ENCODE measurements at regions not wholly inside any gene's neighbourhood (a gene's known extent, or its start where the extent isn't known, plus 50 kb on each side); places are given as distances from the start of the nearest gene placed in this dataset.
A peak's percentile ranks its signal among the peaks of the same experiment; 100 is the strongest.

DNA sequence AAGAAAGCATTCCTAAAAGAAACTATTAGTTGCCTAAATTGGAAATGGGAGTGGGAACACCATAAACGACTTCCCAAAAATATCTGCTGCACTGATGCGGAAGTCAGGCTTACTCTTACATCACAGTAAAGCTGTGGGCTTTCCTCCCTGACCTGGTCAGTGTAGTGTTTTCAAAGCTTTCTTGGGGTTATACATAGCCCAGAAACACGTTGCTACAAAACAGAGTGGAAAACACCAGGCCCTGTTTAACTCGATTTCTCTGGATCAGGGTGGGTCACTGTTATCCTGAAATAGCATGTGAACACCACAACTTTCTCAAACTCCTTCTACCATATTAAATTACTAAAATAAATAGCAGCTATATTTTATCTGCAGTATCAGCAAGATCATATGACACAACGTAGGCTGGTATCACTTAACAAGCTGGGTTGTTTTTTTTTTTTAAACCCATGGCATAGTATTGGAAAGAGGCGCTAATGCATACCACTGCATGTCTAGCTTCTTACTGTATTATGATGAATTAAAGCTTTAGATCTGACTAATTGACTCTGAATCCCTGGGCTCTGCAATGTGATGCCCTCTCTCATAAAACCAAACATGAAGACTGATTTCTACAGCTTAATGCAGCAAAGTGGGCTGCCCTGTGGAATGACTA is 184.6 kb downstream of the TGFB2 start:
- TF ChIP-seq ZFP36 (IDR thresholded peaks at IDR 0.05; ENCODE audit: borderline replicate concordance, partially characterized antibody) (no peak), MAFK (IDR thresholded peaks at IDR 0.05; ENCODE audit: partially characterized antibody) (peak; percentile 37), NFE2L2 (conservative IDR thresholded peaks at IDR 0.05; ENCODE audit: low read length) (no peak)
- TF ChIP-seq, protein P1, sequence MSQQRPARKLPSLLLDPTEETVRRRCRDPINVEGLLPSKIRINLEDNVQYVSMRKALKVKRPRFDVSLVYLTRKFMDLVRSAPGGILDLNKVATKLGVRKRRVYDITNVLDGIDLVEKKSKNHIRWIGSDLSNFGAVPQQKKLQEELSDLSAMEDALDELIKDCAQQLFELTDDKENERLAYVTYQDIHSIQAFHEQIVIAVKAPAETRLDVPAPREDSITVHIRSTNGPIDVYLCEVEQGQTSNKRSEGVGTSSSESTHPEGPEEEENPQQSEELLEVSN (IDR thresholded peaks at IDR 0.05; ENCODE audit: borderline replicate concordance, low read depth) = no peak
- TF ChIP-seq, protein P2, sequence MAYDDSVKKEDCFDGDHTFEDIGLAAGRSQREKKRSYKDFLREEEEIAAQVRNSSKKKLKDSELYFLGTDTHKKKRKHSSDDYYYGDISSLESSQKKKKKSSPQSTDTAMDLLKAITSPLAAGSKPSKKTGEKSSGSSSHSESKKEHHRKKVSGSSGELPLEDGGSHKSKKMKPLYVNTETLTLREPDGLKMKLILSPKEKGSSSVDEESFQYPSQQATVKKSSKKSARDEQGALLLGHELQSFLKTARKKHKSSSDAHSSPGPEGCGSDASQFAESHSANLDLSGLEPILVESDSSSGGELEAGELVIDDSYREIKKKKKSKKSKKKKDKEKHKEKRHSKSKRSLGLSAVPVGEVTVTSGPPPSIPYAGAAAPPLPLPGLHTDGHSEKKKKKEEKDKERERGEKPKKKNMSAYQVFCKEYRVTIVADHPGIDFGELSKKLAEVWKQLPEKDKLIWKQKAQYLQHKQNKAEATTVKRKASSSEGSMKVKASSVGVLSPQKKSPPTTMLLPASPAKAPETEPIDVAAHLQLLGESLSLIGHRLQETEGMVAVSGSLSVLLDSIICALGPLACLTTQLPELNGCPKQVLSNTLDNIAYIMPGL (CRISPR knock-in tag; IDR thresholded peaks at IDR 0.05; ENCODE audit: borderline replicate concordance) = no peak
- TF ChIP-seq, protein P3, sequence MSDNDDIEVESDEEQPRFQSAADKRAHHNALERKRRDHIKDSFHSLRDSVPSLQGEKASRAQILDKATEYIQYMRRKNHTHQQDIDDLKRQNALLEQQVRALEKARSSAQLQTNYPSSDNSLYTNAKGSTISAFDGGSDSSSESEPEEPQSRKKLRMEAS (IDR thresholded peaks at IDR 0.05) = no peak
- ATAC-seq = peak in 1 of 2 experiments; percentile 56; a peak in 3 of 6 replicates
- H3K4me3 ChIP-seq = no peak overlapping the region
- H3K9me3 ChIP-seq = no peaks in the 10 kb centered on the region
- CTCF ChIA-PET = interaction anchor here (1.3 kb wide), 1 partner anchor 12 kb away, joined by 5 read pairs; no protein-coding TSS in a partner anchor
- 73% methylated on average over 6 of the region's 6 CpGs for WGBS (ENCODE audit: missing lambda C conversion rate)
- peaks cover 28% of the 10 kb centered on the region for H3K4me1 ChIP-seq
- H3K4me2 ChIP-seq = no peak overlapping the region
- H3K27ac ChIP-seq = peak overlapping the region in 1 of 2 experiments; percentile 46; a peak in 3 of 6 replicates
- DNase-seq (ENCODE audit: low read depth in 1 of 2, low spot score in 1 of 2) = no peak
- POLR2A ChIA-PET = no interaction called here
- peak; percentile 13 for FAIRE-seq

DNA sequence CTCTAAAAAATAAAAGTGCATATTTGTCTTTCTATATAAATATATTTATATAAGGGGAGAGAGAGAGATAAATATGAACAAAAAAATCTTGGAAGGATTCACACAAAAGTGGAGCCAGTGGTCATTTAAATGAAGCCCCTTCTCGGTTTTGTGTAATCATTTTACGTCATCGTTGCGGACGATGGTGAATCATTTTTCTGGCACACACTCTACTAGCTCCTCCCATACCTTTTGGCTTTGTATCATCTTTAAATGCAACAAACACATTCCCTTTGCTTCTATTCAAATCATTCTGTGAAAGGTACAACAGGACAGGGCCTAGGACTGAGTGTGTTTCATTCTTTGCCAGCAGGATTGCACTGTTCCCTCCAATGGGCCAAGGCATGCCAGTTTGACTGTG is 186.8 kb downstream of the TGFB2 start:
- H3K27ac ChIP-seq = no peak overlapping the region
- DNase-seq (ENCODE audit: low read depth in 1 of 2, low spot score in 1 of 2) = no peak
- 86% methylated on average over 5 of the region's 5 CpGs for WGBS (ENCODE audit: missing lambda C conversion rate)
- H3K4me3 ChIP-seq = no peak overlapping the region
- no peak overlapping the region for H3K4me2 ChIP-seq
- no peak for FAIRE-seq
- ATAC-seq = no peak
- no peak for TF ChIP-seq HOXB13 (CRISPR knock-in tag; IDR thresholded peaks at IDR 0.05; ENCODE audit: low read depth)
- CTCF ChIA-PET = no interaction called here
- H3K4me1 ChIP-seq = peaks cover 23% of the 10 kb centered on the region
- no peaks in the 10 kb centered on the region for H3K9me3 ChIP-seq
- POLR2A ChIA-PET = no interaction called here

DNA sequence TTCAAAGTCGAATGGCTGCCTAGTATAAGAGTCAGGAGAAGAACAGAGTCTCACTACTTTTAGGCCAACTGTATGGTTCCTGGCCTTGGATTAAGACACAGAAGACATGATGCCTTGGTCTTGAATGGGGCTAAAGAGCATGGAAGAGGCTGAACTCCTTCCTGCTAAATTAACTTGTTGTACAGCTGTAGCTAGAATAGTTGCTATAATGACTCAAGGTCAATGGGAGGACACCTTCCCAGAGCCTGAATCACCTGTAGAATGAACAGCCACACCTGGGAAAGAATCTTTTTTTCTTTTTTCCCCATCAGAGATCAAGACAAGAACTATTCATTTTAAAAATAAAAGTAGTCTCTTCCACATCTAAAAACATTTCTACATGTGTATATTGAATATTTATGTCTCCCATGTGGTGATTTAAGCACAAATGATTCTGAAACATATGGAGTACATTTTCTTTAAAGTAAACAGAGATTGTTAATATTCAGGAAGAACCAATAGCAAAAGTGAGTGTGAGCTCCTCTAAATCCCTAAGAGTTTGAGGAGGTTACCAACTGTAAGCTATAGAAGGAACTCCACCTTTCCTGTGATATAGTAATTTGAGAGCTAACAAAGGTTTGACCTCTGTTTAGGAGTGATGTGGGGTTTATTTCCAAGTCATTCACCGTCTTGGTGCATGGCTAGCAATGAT is 191.3 kb downstream of the TGFB2 start:
- 73% methylated on average over 2 of the region's 2 CpGs for WGBS (ENCODE audit: missing lambda C conversion rate)
- DNase-seq (ENCODE audit: low read depth in 1 of 2, low spot score in 1 of 2) (no peak), FAIRE-seq (no peak), ATAC-seq (no peak)
- H3K4me3 ChIP-seq = no peak overlapping the region
- no peak for TF ChIP-seq NFE2L2 (conservative IDR thresholded peaks at IDR 0.05; ENCODE audit: low read length)
- TF ChIP-seq NPAS2 (CRISPR knock-in tag; IDR thresholded peaks at IDR 0.05; ENCODE audit: borderline replicate concordance) = no peak
- TF ChIP-seq, protein P4, sequence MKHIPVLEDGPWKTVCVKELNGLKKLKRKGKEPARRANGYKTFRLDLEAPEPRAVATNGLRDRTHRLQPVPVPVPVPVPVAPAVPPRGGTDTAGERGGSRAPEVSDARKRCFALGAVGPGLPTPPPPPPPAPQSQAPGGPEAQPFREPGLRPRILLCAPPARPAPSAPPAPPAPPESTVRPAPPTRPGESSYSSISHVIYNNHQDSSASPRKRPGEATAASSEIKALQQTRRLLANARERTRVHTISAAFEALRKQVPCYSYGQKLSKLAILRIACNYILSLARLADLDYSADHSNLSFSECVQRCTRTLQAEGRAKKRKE (CRISPR knock-in tag; IDR thresholded peaks at IDR 0.05; ENCODE audit: low read depth) = no peak
- TF ChIP-seq PHF8 (IDR thresholded peaks at IDR 0.05; ENCODE audit: borderline replicate concordance, low read depth) = no peak
- TF ChIP-seq RAD21 (conservative IDR thresholded peaks at IDR 0.05 in 1 of 2, IDR thresholded peaks at IDR 0.05 in 1 of 2) = no peak
- TF ChIP-seq, protein P5, sequence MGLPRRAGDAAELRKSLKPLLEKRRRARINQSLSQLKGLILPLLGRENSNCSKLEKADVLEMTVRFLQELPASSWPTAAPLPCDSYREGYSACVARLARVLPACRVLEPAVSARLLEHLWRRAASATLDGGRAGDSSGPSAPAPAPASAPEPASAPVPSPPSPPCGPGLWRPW (IDR thresholded peaks at IDR 0.05) = no peak
- TF ChIP-seq CEBPB (IDR thresholded peaks at IDR 0.05) = no peak
- TF ChIP-seq BHLHE40 (IDR thresholded peaks at IDR 0.05; ENCODE audit: low read depth, low read length) = no peak
- TF ChIP-seq TFCP2L1 (CRISPR knock-in tag; IDR thresholded peaks at IDR 0.05) = no peak
- TF ChIP-seq FOSB (CRISPR knock-in tag; IDR thresholded peaks at IDR 0.05) = no peak
- TF ChIP-seq NR3C1 (IDR thresholded peaks at IDR 0.05) = no peak
- TF ChIP-seq, protein P1 (IDR thresholded peaks at IDR 0.05; ENCODE audit: borderline replicate concordance, low read depth) = no peak
- TF ChIP-seq CHD4 (IDR thresholded peaks at IDR 0.05; ENCODE audit: borderline replicate concordance) = no peak
- no peak for TF ChIP-seq RFX5 (IDR thresholded peaks at IDR 0.05)
- TF ChIP-seq JUN (IDR thresholded peaks at IDR 0.05) = no peak
- no peak for TF ChIP-seq RARB (CRISPR knock-in tag; IDR thresholded peaks at IDR 0.05)
- no peak for TF ChIP-seq FOSL2 (IDR thresholded peaks at IDR 0.05)
- no peak for TF ChIP-seq FOSL2 (CRISPR knock-in tag; IDR thresholded peaks at IDR 0.05)
- no peak for TF ChIP-seq EHF (CRISPR knock-in tag; IDR thresholded peaks at IDR 0.05)
- no peak overlapping the region for H3K4me2 ChIP-seq
- ChIA-PET POLR2A (no interaction called here), CTCF (no interaction called here)
- H3K9me3 ChIP-seq = no peaks in the 10 kb centered on the region
- H3K27ac ChIP-seq = peak overlapping the region; percentile 51 to 73; a peak in 4 of 6 replicates
- peaks cover 14% of the 10 kb centered on the region for H3K4me1 ChIP-seq
